Peyer's patch (tissue), 4 donors: ENCODE measurements at regions not wholly inside any gene's neighbourhood (a gene's known extent, or its start where the extent isn't known, plus 50 kb on each side); places are given as distances from the start of the nearest gene placed in this dataset.

ENCODE experiments used
- POLR2A ChIP-seq, 2 donors: fragments of 450-650 bp; IDR thresholded peaks; one replicate each; pipeline ENCODE4 v1.5.1; 2017; ENCODE audit warnings: antibody characterized with exemption in 2 of 2, mild to moderate bottlenecking in 2 of 2, moderate library complexity in 2 of 2
- TF ChIP-seq, protein P1 (sequence below), 6 experiments: fragments of 450-650 bp in 4 of 6; fragments of 200-600 bp in 2 of 6; sonication (generic) in 1 of 6; IDR thresholded peaks; one replicate each; pipeline ENCODE4 v1.5.1; 2017 to 2019; ENCODE audit warnings: antibody characterized with exemption in 6 of 6, mild to moderate bottlenecking in 3 of 6, moderate library complexity in 1 of 6

DNA sequence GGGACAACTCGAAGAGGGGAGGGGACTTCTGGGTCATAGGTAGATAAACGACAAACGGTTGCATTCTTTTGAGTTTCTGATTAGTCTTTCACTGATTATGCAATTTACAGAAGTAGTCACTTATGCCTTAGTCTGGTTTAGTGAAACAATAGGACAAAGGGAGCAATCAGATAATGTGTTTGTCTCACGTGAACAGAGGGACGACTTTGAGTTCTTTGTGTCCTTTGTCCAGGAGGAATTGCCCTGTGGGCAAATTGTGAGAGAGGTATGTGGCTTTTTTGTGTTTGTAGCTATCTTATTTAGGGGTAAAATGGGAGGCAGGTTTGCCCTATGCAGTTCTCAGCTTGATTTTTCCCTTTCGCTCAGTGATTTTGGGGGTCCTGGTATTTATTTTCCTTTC lies 362.9 kb upstream of the PCDH20 start:
- TF ChIP-seq POLR2A (IDR thresholded peaks at IDR 0.05): no peak
- TF ChIP-seq, protein P1, sequence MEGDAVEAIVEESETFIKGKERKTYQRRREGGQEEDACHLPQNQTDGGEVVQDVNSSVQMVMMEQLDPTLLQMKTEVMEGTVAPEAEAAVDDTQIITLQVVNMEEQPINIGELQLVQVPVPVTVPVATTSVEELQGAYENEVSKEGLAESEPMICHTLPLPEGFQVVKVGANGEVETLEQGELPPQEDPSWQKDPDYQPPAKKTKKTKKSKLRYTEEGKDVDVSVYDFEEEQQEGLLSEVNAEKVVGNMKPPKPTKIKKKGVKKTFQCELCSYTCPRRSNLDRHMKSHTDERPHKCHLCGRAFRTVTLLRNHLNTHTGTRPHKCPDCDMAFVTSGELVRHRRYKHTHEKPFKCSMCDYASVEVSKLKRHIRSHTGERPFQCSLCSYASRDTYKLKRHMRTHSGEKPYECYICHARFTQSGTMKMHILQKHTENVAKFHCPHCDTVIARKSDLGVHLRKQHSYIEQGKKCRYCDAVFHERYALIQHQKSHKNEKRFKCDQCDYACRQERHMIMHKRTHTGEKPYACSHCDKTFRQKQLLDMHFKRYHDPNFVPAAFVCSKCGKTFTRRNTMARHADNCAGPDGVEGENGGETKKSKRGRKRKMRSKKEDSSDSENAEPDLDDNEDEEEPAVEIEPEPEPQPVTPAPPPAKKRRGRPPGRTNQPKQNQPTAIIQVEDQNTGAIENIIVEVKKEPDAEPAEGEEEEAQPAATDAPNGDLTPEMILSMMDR (IDR thresholded peaks at IDR 0.05): no peak
